ENCODE measurements at regions not wholly inside any gene's neighbourhood (a gene's known extent, or its start where the extent isn't known, plus 50 kb on each side); places are given as distances from the start of the nearest gene placed in this dataset.

- no peak for DNase-seq
Measured at GRCh38 chr1:106637566-106637965, 418.9 kb upstream of the PRMT6 start.

- no peak for DNase-seq
Measured at GRCh38 chr1:106646261-106646784, 410.2 kb upstream of the PRMT6 start.

GRCh38 chr1:106646816-106647215, 409.7 kb upstream of the PRMT6 start:
- DNase-seq, result no peak

- no peak for DNase-seq
Measured at GRCh38 chr1:106651028-106651762, 405.3 kb upstream of the PRMT6 start.

GRCh38 chr1:106659490-106660244, 396.8 kb upstream of the PRMT6 start:
- no peak for DNase-seq

GRCh38 chr1:106675558-106675957, 380.9 kb upstream of the PRMT6 start:
- DNase-seq, result no peak

GRCh38 chr1:106676021-106676420, 380.5 kb upstream of the PRMT6 start:
- peak; percentile 1 for DNase-seq

GRCh38 chr1:106677181-106677580, 379.3 kb upstream of the PRMT6 start:
- no peak for DNase-seq

GRCh38 chr1:106677721-106678120, 378.8 kb upstream of the PRMT6 start:
- no peak for DNase-seq

GRCh38 chr1:106678279-106679050, 378.0 kb upstream of the PRMT6 start:
- peak; percentile 9 for DNase-seq

- no peak for DNase-seq
Measured at GRCh38 chr1:106680216-106680615, 376.3 kb upstream of the PRMT6 start.

GRCh38 chr1:106680776-106681344, 375.6 kb upstream of the PRMT6 start:
- no peak for DNase-seq

- no peak for DNase-seq
Measured at GRCh38 chr1:106681939-106682522, 374.4 kb upstream of the PRMT6 start.

- no peak for DNase-seq
Measured at GRCh38 chr1:106688446-106688845, 368.0 kb upstream of the PRMT6 start.

- no peak for DNase-seq
Measured at GRCh38 chr1:106698660-106699059, 357.8 kb upstream of the PRMT6 start.

GRCh38 chr1:106699433-106699832, 357.0 kb upstream of the PRMT6 start:
- DNase-seq, result no peak

GRCh38 chr1:106700211-106700610, 356.3 kb upstream of the PRMT6 start:
- peak; percentile 3 for DNase-seq

- DNase-seq, result no peak
Measured at GRCh38 chr1:106705971-106706370, 350.5 kb upstream of the PRMT6 start.

GRCh38 chr1:106717591-106717990, 338.9 kb upstream of the PRMT6 start:
- no peak for DNase-seq

- no peak for DNase-seq
Measured at GRCh38 chr1:106721790-106722189, 334.7 kb upstream of the PRMT6 start.

- no peak for DNase-seq
Measured at GRCh38 chr1:106722466-106722865, 334.0 kb upstream of the PRMT6 start.

- DNase-seq, result no peak
Measured at GRCh38 chr1:106727171-106727570, 329.3 kb upstream of the PRMT6 start.

Measured in EL (cell line).